ENCODE measurements at regions not wholly inside any gene's neighbourhood (a gene's known extent, or its start where the extent isn't known, plus 50 kb on each side); places are given as distances from the start of the nearest gene placed in this dataset.
"Not testable (repeated sequence)": the region's sequence is repeated elsewhere in the genome, so short reads cannot be mapped to it uniquely, and the experiment has no call there.

DNA sequence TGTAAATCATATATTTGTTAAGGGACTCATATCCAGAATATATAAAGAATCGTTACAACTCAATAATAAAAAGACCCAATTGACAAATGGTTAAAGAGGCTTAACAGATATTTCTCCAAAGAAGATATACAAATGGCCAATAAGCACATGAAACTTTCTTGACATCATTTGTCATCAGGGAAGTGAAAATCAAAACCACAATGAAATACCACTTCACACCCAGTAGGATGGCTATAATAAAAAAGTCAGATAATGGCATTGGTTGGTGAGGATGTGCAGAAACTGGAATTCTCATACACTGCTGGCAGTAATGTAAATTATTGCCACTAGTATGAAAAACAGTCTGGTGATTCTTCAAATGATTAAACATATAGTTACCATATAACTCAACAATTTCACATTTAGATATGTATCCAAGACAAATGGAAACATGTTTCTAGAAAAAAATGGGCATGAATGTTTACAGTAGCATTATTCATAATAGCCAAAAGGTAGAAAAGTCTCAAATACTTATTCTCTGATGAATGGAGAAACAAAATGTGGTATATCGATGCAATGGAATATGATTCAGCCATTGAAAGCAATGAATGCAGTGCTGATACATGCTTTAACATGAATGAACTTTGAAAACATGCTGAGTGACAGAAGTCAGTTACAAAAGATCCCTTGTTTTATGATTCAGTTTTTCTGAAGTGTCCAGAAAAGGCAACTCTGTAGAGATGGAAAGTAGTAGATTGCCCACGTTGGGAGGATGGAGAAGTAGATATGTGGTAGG lies 304.6 kb upstream of the ZEB2 start:
- DNase-seq = no peak

DNA sequence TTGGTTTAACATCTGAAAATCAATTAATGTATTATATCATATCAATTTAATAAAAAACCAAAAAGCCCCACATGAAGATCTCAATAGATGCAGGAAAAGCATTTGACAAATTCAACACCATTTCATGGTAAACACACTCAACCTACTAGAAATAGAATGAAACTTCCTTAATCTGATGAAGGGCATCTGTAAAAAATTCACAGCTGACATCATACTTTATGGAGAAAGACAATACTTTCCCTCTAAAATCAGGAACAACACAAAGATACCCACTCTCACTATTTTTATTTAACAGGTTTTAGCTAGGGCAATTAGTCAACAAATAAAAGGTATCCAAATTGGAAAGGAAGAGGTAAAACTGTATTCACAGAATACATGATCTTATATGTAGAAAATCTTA lies 303.0 kb upstream of the ZEB2 start:
- no peak for DNase-seq

DNA sequence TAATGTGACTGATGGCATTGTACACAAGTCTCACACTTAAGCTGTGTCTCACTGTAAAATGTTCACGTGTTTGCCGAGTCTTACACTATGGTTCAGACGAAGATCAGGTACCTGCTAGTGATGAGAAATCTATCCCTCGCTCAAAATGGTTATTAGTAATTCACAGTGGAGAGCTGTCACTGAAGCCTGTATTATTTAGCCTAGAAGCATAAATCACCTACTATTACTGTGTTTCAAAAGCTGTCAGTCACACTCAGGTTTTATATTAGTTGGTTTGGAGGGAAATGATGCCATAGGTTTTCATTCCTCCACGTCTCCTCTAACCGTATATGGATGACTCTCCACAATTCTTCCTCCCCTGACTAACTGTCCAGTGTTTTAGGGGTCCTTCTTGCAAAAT lies 292.4 kb upstream of the ZEB2 start:
- DNase-seq = peak in 2 of 3 experiments; percentile 58 to 88

DNA sequence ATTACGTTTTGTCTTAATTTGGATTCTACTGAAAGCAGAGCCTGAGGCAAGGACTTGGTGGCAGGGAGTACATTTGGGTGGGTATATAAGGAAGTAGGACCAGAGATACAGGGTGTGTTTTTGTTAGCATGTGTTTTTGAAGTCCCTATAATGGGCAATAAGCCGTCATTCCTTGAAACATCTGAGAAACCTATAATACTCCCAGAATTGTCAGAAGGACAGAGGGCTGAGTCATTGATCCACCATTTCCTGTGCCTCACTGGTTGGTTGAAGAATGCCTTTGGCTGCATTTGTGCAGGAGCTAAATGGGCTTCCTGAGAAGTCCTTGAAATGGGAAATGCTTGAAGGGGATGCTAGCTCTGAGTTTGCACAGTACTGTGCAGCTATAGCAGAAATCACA lies 281.8 kb upstream of the ZEB2 start:
- DNase-seq = no peak

DNA sequence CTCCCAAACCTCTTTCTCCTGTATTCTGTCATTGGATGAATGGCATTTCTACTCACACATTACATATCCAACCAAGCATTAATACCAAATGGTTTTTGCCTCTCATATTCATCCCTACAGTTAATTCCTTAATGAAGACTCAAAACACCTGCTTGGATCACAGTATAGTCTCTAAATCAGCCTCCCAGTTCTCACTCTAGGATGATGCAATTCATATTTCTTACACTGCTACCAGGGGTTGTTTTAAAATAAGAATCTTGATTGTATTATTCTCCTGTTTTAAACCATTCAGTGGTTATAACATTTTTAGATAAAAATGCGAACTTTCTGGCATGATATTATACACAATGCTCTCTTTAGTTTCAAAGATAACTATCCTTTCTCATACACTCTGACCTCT lies 281.4 kb upstream of the ZEB2 start:
- no peak for DNase-seq

DNA sequence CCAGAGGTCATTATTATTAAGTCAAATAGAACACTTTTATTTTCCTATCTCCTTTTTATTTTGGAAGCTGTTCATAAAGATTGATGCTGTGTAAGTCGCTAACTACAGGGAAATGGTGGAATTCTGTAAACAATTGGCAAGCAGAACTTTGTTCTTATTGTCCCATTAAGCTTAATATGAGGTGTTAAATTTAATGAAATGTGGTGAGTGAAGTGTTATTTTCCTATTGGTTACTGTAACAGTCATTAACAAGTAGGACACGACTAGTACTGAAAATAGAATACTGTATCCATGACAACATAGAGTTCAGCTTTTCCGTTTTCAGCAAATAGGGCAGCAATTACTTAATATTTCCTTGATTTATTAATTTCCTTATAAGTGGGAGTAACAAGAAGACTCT lies 279.1 kb upstream of the ZEB2 start:
- DNase-seq = no peak

DNA sequence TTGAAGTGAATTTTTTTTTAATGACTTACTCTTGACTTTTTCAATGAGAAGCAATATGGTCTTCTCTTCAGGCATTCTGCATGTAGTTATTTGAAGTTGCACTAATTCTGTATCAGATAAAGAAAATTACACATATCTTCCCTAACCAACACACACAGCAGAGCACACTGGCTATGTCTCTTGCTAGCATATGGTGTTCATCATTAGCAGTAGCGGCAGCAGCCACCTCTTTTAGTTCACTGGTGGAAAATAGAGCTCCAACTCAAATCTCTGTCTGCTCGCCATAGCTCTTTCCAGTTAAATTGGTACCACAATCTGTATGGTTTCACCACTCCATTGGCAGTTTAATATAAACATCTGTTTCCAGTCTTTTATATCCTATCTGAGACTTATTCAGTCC lies 278.1 kb upstream of the ZEB2 start:
- DNase-seq = no peak

DNA sequence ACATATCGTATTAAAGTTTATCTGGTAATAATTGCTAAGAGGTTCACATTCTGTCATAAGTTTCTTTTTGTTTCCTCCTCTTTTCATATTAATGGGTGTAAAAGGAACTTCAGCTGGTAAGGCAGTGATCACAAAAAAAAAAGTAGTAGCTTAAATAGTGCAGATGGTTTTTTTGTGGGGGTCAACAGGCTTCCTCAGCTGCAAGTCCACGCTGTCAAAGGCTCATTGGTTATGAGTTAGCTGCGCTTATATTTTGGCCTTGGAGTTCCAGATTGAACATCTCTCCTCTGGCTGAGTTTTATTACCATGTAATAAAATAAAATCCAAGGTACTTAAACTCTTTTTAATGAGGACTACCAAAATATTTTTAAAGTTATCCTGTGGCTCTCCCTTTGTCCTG lies 277.0 kb upstream of the ZEB2 start:
- no peak for DNase-seq

DNA sequence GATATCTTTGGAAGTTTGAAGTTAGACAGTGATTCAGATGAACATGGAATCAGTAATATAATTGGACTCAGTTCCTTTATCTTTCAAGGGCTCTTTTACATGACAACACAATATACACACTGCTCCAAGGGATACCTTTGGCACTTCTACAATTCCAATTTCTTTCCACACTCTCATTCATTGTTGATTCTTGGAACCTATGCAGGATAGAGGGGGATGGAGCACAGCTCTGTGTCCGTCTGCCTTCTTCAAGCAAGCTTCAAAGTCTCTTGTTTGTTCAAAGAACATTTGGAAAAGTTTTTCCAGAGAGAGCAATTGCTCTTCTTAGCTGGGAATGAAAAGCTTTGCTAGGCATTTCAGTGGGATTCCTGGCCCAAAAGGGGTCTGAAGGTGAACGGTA lies 276.2 kb upstream of the ZEB2 start:
- no peak for DNase-seq

DNA sequence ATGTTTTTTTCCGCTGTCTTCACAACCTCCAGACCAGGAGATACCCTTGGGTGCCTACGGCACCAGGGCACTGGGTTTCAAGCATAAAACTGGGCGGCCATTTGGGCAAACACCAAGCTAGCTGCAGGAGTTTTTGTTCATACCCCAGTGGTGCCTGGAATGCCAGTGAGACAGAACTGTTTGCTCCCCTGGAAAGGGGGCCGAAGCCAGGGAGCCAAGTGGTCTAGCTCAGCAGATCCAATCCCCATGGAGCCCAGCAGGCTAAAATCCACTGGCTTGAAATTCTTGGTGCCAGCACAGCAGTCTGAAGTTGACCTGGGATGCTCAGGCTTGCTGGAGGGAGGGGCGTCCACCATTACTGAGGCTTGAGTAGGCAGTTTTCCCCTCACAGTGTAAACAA lies 265.3 kb upstream of the ZEB2 start:
- DNase-seq = no peak

DNA sequence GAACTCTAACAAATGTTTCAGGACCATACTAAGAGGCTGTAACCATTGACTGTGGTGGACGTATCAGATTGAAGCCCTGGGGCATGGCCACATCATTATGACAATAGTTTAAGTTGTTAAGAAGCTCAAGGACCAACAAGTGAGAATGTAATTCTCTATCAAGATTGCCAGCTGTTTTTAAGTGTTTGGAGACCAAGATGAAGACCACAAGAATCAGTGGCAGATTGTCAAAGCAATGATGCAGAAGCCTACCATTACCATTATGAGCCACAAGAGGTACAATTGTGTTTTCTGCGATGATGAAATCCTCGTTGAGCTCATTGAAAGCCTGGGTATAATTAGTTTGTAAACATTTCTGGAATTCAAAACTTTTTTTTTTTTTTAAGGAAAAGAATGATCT lies 261.1 kb upstream of the ZEB2 start:
- peak in 1 of 3 experiments; percentile 39 for DNase-seq

DNA sequence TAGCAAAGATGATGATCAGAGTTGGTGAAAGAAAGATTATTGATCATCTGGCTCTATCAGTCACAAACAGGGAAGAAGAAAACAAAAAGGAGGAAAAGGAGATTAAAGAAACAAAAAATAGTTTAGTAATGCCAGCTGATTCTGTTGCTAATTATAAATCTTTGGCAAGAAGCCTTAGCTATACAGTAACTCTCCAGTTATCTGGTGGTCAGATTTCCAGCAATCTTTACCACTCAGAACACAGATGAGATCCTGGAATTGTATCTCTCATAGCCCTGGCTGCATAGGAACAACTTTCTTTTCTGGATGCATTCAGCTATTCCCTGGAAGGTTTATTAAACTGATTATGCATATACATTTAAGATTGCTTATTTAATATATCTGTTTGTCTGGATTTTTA lies 256.8 kb upstream of the ZEB2 start:
- no peak for DNase-seq

DNA sequence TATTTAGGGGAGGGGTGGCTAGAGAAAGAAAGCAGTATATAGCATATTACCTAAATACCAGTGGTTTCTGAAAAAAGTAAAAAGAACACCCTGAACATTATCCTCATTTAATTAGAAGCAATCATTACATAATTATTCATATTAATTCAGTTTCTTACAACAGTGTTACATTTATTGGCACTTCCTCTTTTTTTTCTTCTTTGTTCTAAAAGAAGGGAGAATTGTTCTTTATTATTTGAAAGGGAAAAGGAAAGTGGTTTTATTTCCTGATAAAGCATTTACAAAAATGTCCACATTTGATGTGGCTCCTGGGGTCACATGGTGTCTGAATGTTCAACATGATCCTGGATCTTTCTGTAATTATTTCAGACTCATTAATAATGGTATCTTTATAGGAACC lies 254.9 kb upstream of the ZEB2 start:
- DNase-seq = no peak

DNA sequence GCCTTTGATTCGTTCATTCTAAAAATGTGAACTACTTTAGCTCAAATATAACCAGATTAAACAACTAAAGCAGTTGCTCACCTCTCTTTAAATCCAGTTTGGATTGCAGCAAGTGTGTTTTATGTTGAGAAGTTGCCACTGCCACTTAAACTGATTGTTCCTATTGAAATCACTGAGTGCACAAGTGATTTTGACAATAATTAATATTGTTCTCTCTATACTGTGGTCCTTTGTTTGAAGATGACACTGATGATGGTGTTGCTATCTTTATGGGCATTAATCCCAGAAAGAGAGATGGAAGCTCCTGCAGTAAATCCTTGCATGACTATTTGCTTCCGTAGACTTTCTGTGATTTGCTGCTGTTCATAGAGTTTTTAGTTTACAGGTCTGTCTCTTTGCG lies 251.4 kb upstream of the ZEB2 start:
- no peak for DNase-seq

DNA sequence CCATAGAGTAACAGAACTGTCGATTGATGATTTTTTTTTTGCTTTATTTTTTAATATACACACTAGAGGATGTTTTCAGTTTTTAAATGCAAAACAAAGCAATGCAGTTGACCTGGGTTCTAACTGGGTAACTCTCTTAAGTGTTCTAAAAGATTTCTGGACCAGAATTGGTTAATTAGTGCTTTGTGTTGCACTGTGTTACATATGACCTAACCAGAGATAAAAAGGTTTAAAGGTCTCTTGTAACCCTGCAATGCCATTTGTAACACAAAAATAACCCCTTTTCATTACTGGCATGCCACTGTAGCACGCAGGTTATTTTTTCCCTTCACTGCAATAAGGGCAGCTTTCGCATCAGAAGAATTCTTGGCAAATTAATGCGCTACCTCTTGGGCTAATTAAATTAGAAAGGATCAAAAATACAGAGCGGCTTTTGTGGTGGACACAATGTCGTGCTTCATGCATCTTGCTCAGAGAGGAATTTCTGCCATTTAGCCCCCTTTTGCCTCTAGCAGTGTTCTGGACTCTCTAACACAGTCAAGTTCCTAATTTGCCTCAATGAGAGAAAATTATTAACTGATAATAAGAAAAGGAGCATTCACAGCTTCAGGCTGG lies 250.8 kb upstream of the ZEB2 start:
- DNase-seq = no peak

DNA sequence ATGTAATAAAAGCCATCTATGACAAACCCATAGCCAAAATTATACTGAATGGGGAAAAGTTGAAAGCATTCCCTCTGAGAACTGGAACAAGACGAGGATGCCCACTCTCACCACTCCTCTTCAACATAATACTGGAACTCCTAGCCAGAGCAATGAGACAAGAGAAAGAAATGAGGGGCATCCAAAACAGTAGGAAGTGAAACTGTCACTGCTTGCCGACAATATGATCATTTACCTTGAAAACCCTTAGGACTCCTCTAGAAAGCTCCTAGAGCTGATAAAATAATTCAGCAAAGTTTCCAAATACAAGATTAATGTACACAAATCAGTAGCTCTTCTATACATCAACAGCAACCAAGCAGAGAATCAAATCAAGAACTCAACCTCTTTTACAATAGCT lies 241.0 kb upstream of the ZEB2 start:
- not testable (repeated sequence) for DNase-seq

DNA sequence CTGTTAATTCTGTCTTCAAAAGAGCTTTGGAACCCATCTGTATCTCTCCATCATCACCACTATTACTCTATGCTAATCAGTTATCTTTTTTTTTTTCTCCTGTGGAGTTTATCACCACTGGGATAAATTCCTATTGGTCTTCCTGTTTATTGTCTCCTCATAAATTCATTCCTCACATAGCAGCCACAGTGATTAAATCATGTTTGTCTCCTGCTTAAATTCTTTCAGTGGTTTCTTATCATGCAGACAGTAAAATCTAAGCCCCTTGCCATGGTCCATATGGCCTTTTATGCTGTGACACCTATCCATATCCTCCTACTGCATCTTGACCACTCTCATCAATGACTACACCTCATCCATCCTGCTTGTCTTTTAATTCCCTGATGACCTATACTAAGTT lies 239.8 kb upstream of the ZEB2 start:
- DNase-seq = no peak

DNA sequence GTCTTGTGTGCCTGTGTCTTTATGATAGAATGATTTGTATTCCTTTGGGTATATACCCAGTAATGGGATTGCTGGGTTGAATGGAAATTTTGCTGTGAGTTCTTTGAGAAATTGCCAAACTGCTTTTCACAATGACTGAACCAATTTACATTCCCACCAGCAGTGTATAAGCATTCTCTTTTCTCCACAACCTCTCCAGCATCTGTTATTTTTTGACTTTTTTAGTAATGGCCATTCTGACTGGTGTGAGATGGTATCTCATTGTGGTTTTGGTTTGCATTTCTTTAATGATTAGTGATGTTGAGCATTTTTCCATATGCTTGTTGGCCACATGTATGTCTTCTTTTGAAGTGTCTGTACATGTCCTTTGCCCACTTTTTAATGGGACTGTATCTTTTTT lies 238.3 kb upstream of the ZEB2 start:
- DNase-seq = not testable (repeated sequence)

DNA sequence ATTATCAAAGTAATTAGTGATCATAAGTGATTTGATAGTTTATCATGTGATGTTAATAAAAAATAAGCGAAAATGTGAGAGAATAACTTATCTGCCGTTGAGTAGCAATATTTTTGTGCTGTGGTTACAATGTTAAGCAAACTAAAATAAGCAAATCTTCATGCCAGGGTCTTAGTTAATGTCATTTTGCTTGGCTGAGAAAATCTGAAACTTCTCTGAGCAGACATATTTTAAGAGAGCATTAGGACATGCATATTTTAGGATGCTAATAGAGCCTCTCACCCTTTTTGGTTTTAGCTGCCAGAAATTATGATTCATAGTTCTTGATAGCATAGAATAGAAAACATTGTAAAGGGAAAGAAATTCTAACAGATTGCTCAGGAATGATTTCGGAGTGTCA lies 233.5 kb upstream of the ZEB2 start:
- no peak for DNase-seq

DNA sequence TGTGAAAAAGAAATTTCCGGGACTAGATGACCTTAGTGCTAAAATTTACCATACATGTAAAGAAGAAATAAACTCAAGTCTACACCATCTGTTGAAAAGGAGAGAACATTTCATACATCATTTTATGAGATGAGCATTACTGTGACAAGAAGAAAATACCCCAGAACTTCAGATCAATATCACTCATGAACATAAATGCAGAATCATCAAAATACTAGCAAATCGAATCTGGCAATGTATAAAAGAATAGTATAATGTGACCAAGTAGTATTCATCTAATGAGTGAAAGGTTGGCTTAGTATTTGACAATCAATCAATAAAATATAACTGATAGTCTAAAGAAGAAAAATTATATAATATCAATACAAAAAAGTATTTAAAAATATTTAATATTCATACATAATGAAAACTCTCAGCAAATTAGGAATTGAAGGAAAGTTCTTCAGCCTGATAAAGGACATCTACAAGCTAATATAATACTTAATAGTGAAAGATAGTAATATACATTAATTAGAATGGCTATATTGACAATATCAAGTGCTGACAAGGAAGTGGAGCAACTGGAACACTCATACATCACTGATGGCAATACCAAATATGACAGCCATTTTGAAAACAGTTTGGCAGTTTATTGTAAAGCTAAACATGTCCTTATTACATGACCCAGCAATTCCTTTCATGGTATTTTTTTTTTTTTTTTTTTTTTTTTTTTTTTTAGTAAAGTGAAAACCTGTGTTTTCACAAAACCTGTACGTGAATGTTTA lies 231.4 kb upstream of the ZEB2 start:
- DNase-seq = no peak

DNA sequence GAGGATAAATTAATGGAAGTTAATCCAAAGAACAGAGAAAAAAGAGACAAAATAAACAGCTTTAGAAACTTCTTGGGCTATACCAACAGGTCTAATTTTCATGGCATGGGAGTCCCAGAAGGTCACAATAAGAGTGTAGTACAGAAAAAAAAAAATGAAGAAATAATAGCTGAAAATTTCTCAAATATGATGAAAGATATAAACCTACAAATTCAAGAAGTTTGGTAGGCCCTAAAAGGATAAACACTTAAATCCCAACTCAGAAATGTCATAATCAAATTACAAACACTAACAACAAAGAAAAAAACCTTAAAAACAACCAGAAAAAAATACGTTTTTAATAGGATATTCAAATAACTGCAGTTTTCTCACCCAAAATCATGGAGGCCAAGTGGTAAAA lies 229.3 kb upstream of the ZEB2 start:
- no peak for DNase-seq

DNA sequence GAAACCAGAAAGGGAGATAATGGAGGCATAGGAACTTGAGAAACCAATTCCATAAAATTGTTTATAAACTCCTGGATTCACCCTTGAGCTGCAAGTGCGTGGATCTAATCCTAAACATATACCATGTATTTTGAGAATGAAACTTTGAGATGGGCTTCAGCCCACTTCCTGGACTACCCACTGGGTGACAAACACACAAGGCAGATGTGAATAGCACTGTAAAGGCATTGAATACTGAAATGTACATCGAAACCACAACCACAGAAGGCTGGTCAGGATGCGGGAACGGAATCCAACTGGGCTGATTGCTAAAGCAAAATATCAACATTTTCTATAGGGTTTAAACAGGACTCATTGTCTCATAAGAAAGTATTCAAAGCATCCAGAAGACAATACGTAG lies 228.5 kb upstream of the ZEB2 start:
- DNase-seq = no peak

DNA sequence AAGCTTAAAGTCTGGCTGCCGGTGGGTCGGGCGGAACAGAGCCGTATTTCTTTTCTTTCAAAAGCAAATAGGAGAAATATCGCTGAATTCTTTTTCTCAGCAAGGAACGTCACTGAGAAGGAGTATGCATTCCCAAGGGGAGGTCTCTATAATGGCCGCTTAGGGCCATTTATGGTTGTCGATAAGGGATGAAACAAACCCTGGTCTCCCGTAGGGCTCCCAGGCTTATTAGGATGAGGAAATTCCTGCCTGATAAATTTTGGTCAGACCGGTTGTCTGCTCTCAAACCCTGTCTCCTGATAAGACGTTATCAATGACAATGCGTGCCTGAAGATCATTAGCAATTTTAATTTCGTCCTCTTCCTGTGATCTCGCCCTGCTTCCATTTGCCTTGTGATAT lies 227.7 kb upstream of the ZEB2 start:
- no peak for DNase-seq

DNA sequence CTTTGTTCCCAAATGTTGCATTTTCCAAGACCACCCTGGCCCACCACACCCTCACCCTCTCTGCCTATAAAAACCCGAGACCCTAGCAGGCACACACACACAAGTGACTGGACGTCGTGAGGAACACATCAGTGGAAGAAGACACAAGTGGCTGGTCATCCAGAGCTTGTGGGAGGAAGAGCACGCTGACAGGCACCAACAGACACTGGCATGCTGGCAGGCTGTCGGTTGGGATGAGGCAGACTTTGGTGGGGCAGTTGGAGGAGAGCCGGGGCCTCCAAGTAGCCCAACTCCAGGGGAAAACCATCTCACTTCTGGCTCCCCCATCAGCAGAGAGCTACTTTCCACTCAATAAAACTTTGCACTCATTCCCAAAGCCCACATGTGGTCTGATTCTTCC lies 225.5 kb upstream of the ZEB2 start:
- no peak for DNase-seq
